AG08396 (cell line): ENCODE measurements at regions not wholly inside any gene's neighbourhood (a gene's known extent, or its start where the extent isn't known, plus 50 kb on each side); places are given as distances from the start of the nearest gene placed in this dataset.
"Not testable (repeated sequence)": the region's sequence is repeated elsewhere in the genome, so short reads cannot be mapped to it uniquely, and the experiment has no call there.

Experiments
- DNase-seq: peaks from one replicate; pipeline ENCODE4 v3.0.0; 2012; ENCODE audit warnings: low spot score, mixed read lengths

GRCh38 chr20:50449738-50450492 is 60.3 kb upstream of the PTPN1 start:
- DNase-seq = no peak

GRCh38 chr20:50450493-50450826 is 59.7 kb upstream of the PTPN1 start:
- no peak for DNase-seq

- DNase-seq = no peak
Measured at GRCh38 chr20:50450881-50451752, 59.1 kb upstream of the PTPN1 start.

- not testable (repeated sequence) for DNase-seq
Measured at GRCh38 chr20:50451792-50452425, 58.3 kb upstream of the PTPN1 start.

GRCh38 chr20:50453533-50454244 is 56.5 kb upstream of the PTPN1 start:
- no peak for DNase-seq

GRCh38 chr20:50455245-50455644 is 54.9 kb upstream of the PTPN1 start:
- DNase-seq = not testable (repeated sequence)

GRCh38 chr20:50455656-50456451 is 54.3 kb upstream of the PTPN1 start:
- no peak for DNase-seq

GRCh38 chr20:50456452-50457324 is 53.5 kb upstream of the PTPN1 start:
- DNase-seq = no peak

- DNase-seq = no peak
Measured at GRCh38 chr20:50459124-50459918, 50.9 kb upstream of the PTPN1 start.

- no peak for DNase-seq
Measured at GRCh38 chr20:50460115-50460607, 50.0 kb upstream of the PTPN1 start.
